Astrocyte of the spinal cord (primary cell): ENCODE measurements at regions not wholly inside any gene's neighbourhood (a gene's known extent, or its start where the extent isn't known, plus 50 kb on each side); places are given as distances from the start of the nearest gene placed in this dataset.

Experiments
- DNase-seq: peaks from one replicate; pipeline ENCODE4 v3.0.0; 2011; ENCODE audit warnings: low read depth, low spot score
- H3K4me3 ChIP-seq: 2 replicates; pipeline ENCODE4 v1.5.1; 2011; ENCODE audit warnings: low read depth, mild to moderate bottlenecking, low read length, moderate library complexity
- CTCF ChIP-seq: IDR thresholded peaks from 2 replicates; pipeline ENCODE4 v1.5.1; 2012; ENCODE audit warnings: low read depth, mild to moderate bottlenecking, low read length, inconsistent platforms
- in situ Hi-C: cut with HindIII; loops from 2 replicates; pipeline ENCODE4 v1.10.0; 2017; ENCODE audit warnings: low sequenced_read_pairs

DNA sequence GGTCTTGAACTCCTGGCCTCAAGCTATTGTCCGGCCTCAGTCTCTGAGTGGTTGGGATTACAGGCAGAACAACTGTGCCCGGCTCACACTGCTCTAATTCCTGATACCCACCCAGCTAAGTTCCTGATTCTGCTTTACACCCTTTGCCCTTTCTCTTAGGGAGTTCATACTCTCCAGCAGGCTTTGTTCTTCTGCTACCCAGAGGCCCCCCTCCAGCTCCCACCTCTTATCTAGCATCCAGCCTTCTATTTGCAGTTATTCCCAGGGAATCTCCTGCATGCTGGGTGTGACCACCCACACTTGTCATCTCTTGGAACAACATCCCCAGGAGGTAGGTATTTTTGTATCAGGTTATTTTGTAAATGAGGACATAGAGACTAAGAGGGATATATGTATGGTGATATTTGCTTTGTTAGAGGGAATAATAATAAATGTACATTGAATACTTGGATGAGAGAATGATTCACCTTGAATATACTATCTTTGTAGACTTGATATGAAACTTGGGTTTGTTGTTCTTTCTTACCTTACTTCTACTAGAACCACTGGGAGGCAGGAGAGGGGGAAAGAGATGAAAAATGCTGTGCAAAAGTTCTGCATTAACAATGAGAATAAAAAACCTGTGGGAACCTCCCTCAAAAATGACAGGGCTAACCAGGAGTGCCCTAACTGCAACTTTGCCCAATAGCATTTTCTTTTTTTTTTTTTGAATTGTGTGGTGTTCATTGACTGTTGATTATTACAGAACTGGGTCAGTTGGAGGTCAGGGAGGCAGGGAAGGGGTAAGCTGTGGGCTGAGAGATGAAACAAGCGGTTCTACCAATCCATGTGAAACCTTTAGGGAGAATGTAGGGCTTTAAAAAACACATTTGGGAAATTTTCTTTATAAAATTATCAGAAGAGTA lies 157.4 kb downstream of the SPRY1 start:
- TF ChIP-seq CTCF: no peak
- in situ Hi-C loops: no loop called here
- peak; percentile 7 for DNase-seq
- no peak overlapping the region for H3K4me3 ChIP-seq

GRCh38 chr4:123554801-123555232 lies 158.2 kb downstream of the SPRY1 start:
- no peak for DNase-seq
- in situ Hi-C loops: no loop called here
- H3K4me3 ChIP-seq: no peak overlapping the region
- TF ChIP-seq CTCF: no peak

DNA sequence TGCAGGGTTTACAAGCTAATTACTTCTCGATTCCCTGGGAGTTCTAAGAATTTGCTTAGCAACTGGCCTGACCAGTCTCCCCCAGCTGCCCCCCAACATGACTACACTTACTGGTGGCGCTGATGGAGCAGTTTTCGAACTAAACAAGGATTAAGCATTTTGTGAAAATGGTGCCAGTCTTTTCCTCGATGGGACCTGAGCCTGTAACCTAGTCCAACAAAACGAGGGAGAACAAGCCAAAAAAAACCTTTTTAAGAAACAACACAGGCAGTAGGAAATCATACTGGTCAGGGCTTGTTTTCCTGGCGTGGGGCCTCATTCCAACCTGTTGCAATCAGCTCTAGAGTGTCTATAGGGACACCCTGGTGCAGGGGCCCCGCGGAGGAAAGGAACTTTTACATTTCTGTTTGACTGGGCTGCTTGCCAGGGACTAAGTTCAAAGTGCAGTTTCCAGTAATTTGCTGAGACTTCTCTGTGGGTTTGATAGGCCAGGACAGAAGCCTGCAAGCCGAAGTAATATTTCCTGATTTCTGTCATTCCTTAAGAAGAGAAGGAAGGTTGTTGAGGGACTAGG lies 158.7 kb downstream of the SPRY1 start:
- no peak for TF ChIP-seq CTCF
- in situ Hi-C loops: no loop called here
- no peak overlapping the region for H3K4me3 ChIP-seq
- DNase-seq: peak; percentile 98

- TF ChIP-seq CTCF: no peak
Measured at GRCh38 chr4:123555807-123556273, 159.2 kb downstream of the SPRY1 start.

GRCh38 chr4:123556526-123556925 lies 159.9 kb downstream of the SPRY1 start:
- no peak for TF ChIP-seq CTCF
- in situ Hi-C loops: no loop called here
- no peak for DNase-seq
- H3K4me3 ChIP-seq: no peak overlapping the region

More at GRCh38 chr4:123555807-123556273, 159.2 kb downstream of the SPRY1 start:
- H3K4me3 ChIP-seq: no peak overlapping the region
- in situ Hi-C loops: no loop called here
- no peak for DNase-seq

- in situ Hi-C loops: no loop called here
- no peak for DNase-seq
- H3K4me3 ChIP-seq: no peak overlapping the region
- no peak for TF ChIP-seq CTCF
Measured at GRCh38 chr4:123557857-123558536, 161.4 kb downstream of the SPRY1 start.
